Parathyroid adenoma (tissue), 2 donors: ENCODE measurements at regions not wholly inside any gene's neighbourhood (a gene's known extent, or its start where the extent isn't known, plus 50 kb on each side); places are given as distances from the start of the nearest gene placed in this dataset.
A peak's percentile ranks its signal among the peaks of the same experiment; 100 is the strongest.

Source experiments
- H2AFZ ChIP-seq: fragments of 300-600 bp; sonication (generic); one replicate; pipeline ENCODE4 v1.7.0; 2017; ENCODE audit warnings: antibody characterized with exemption, mild to moderate bottlenecking
- H3K27ac ChIP-seq: fragments of 300-600 bp; sonication (generic); one replicate; pipeline ENCODE4 v1.7.0; 2017
- H3K27me3 ChIP-seq: fragments of 300-600 bp; sonication (generic); one replicate; pipeline ENCODE4 v1.7.0; 2017; ENCODE audit warnings: low read length; ENCODE audit not compliant: control insufficient read depth, insufficient read depth
- H3K36me3 ChIP-seq: fragments of 300-600 bp; sonication (generic); one replicate; pipeline ENCODE4 v1.7.0; 2017; ENCODE audit warnings: low read length; ENCODE audit not compliant: control insufficient read depth, insufficient read depth
- H3K4me1 ChIP-seq: fragments of 300-600 bp; sonication (generic); one replicate; pipeline ENCODE4 v1.7.0; 2017; ENCODE audit warnings: control low read depth
- H3K4me2 ChIP-seq: fragments of 300-600 bp; sonication (generic); one replicate; pipeline ENCODE4 v1.7.0; 2017; ENCODE audit warnings: low read length
- H3K4me3 ChIP-seq: fragments of 300-600 bp; sonication (generic); one replicate; pipeline ENCODE4 v1.7.0; 2017; ENCODE audit warnings: low read depth, low read length
- H3K79me2 ChIP-seq: fragments of 300-600 bp; sonication (generic); one replicate; pipeline ENCODE4 v1.7.0; 2017; ENCODE audit warnings: control low read depth
- H3K9ac ChIP-seq: fragments of 300-600 bp; sonication (generic); one replicate; pipeline ENCODE4 v1.7.0; 2017; ENCODE audit warnings: mild to moderate bottlenecking
- H3K9me3 ChIP-seq: fragments of 300-600 bp; sonication (generic); one replicate; pipeline ENCODE4 v1.7.0; 2017; ENCODE audit warnings: low read length; ENCODE audit not compliant: control insufficient read depth
- CTCF ChIP-seq: fragments of 300-600 bp; sonication (generic); IDR thresholded peaks from one replicate; pipeline ENCODE4 v1.7.0; 2017; ENCODE audit warnings: antibody characterized with exemption, mild to moderate bottlenecking
- donor health status: primary hyperparathyroidism.

- Histone ChIP-seq H2AFZ (no peak overlapping the region), H3K79me2 (no peaks in the 10 kb centered on the region), H3K9me3 (no peaks in the 10 kb centered on the region), H3K9ac (no peak overlapping the region), H3K36me3 (no peaks in the 10 kb centered on the region), H3K4me1 (peaks cover 26% of the 10 kb centered on the region), H3K4me3 (no peak overlapping the region), H3K27me3 (no peaks in the 10 kb centered on the region), H3K27ac (no peak overlapping the region), H3K4me2 (no peak overlapping the region)
- TF ChIP-seq CTCF: no peak
Observed at GRCh38 chr5:173771121-173771724, 116.9 kb upstream of the CPEB4 start.

DNA sequence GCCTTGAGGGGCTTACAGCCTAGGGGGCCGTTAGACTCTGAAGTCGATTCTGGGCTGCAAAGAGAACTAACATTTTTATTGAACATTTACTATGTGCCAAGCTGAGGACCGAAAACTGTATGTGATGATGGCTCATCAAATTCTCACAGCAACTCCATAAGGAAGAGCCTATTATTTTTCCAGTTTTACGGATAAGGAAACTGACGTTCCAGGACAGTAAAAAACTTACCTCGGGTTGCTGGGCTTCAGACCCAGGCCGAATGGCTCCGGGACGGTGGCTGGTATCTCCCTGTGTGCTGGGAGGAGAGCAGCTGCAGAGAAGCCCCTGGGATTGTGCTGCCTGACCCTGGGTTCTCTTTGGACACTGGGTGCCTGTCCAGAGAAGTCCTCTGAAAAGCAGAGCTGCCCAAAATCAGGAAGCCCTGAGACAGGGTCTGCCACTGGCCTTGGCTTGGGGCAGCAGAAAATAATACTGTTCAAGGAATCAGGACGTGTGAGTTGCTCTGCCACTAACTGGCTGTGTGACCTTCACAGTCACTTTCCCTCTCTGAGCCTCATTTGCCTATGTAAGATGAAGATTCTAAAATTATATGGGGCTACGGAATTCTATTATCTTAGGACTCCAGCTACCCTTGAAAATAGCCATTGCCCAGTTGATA is 116.3 kb upstream of the CPEB4 start:
- H3K27ac ChIP-seq: peak overlapping the region; percentile 65
- H3K4me1 ChIP-seq: peaks cover 23% of the 10 kb centered on the region
- H3K27me3 ChIP-seq: no peaks in the 10 kb centered on the region
- no peak overlapping the region for H3K4me2 ChIP-seq
- no peaks in the 10 kb centered on the region for H3K36me3 ChIP-seq
- no peak overlapping the region for H3K4me3 ChIP-seq
- TF ChIP-seq CTCF: no peak
- H3K9ac ChIP-seq: no peak overlapping the region
- H3K9me3 ChIP-seq: no peaks in the 10 kb centered on the region
- H3K79me2 ChIP-seq: no peaks in the 10 kb centered on the region
- peak overlapping the region; percentile 70 for H2AFZ ChIP-seq

DNA sequence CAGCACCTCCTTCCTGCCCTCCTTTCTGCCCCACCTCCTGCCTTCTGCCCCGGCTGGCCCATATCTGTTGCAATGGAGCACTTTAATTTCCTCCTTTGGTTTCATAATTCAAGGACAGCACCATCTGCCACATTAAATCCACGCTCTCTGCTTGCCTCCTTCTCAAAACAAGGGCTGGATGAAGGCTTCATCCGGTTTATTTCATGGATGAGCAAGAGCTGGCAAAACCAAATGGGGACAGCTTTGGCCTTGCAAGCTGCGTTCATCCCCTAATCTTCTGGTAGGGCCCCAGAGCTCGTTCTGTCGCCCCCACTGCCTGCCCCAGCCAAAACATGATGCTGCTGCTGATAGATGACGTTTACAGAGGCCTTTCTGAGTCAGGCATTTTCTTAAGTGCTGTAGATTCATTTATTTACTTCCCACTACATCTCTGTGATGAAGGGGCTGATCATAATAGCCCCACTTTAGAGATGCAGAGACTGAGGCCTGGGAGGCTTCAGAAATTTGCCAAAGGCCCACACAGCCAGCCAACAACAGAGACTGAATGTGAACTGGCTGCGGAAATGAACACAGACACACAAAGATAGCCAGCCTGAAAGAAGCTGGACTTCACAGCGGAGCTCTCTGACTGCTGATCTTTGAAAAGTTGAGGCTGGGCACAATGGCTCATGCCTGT is 115.6 kb upstream of the CPEB4 start:
- H3K9ac ChIP-seq: no peak overlapping the region
- H3K4me3 ChIP-seq: no peak overlapping the region
- H3K27me3 ChIP-seq: no peaks in the 10 kb centered on the region
- H3K79me2 ChIP-seq: peaks cover 1% of the 10 kb centered on the region
- no peaks in the 10 kb centered on the region for H3K36me3 ChIP-seq
- H3K27ac ChIP-seq: peak overlapping the region; percentile 65
- H3K4me1 ChIP-seq: peaks cover 20% of the 10 kb centered on the region
- H3K9me3 ChIP-seq: no peaks in the 10 kb centered on the region
- no peak for TF ChIP-seq CTCF
- no peak overlapping the region for H3K4me2 ChIP-seq
- H2AFZ ChIP-seq: peak overlapping the region; percentile 70

- Histone ChIP-seq H3K4me3 (no peak overlapping the region), H3K4me2 (no peak overlapping the region), H3K27ac (no peak overlapping the region), H3K27me3 (no peaks in the 10 kb centered on the region), H3K79me2 (peaks cover 2% of the 10 kb centered on the region), H2AFZ (peak overlapping the region; percentile 51), H3K9ac (no peak overlapping the region), H3K36me3 (no peaks in the 10 kb centered on the region), H3K4me1 (peaks cover 14% of the 10 kb centered on the region), H3K9me3 (no peaks in the 10 kb centered on the region)
- TF ChIP-seq CTCF: no peak
Observed at GRCh38 chr5:173774271-173774761, 113.8 kb upstream of the CPEB4 start.
